HUDEP-2 (cell line): ENCODE measurements at regions not wholly inside any gene's neighbourhood (a gene's known extent, or its start where the extent isn't known, plus 50 kb on each side); places are given as distances from the start of the nearest gene placed in this dataset.

Source experiments
- DNase-seq, 76 experiments: peaks; one replicate each; lab custom pipeline; 2025; ENCODE audit not compliant: unreplicated experiment in 76 of 76; lab: John Stamatoyannopoulos, UW

- no peak for DNase-seq
Measured at GRCh38 chr3:166169681-166170080, 332.5 kb upstream of the BCHE start.

- DNase-seq: no peak
Measured at GRCh38 chr3:166127969-166128368, 290.7 kb upstream of the BCHE start.

GRCh38 chr3:166125179-166125578 is 288.0 kb upstream of the BCHE start:
- DNase-seq: no peak

GRCh38 chr3:166123576-166123975 is 286.4 kb upstream of the BCHE start:
- no peak for DNase-seq

- no peak for DNase-seq
Measured at GRCh38 chr3:166123088-166123487, 285.9 kb upstream of the BCHE start.

- DNase-seq: no peak
Measured at GRCh38 chr3:166118049-166118448, 280.8 kb upstream of the BCHE start.

GRCh38 chr3:166114448-166114847 is 277.2 kb upstream of the BCHE start:
- DNase-seq: no peak

GRCh38 chr3:166111562-166111961 is 274.3 kb upstream of the BCHE start:
- DNase-seq: no peak

GRCh38 chr3:166110102-166110501 is 272.9 kb upstream of the BCHE start:
- DNase-seq: no peak

- DNase-seq: no peak
Measured at GRCh38 chr3:166104938-166105337, 267.7 kb upstream of the BCHE start.

- no peak for DNase-seq
Measured at GRCh38 chr3:166100730-166101129, 263.5 kb upstream of the BCHE start.

- no peak for DNase-seq
Measured at GRCh38 chr3:166089575-166089974, 252.4 kb upstream of the BCHE start.

GRCh38 chr3:166085164-166085856 is 248.1 kb upstream of the BCHE start:
- no peak for DNase-seq

GRCh38 chr3:166080096-166080495 is 242.9 kb upstream of the BCHE start:
- DNase-seq: no peak

GRCh38 chr3:166071831-166072230 is 234.6 kb upstream of the BCHE start:
- no peak for DNase-seq

- no peak for DNase-seq
Measured at GRCh38 chr3:166064476-166064875, 227.3 kb upstream of the BCHE start.

- DNase-seq: no peak
Measured at GRCh38 chr3:166060789-166061479, 223.7 kb upstream of the BCHE start.

GRCh38 chr3:166052440-166052839 is 215.2 kb upstream of the BCHE start:
- no peak for DNase-seq

GRCh38 chr3:166029507-166029906 is 192.3 kb upstream of the BCHE start:
- DNase-seq: no peak

- DNase-seq: peak in 6 of 76 experiments; percentile 0 to 38 (median 10)
Measured at GRCh38 chr3:166013073-166013679, 176.0 kb upstream of the BCHE start.

- no peak for DNase-seq
Measured at GRCh38 chr3:166011771-166012170, 174.5 kb upstream of the BCHE start.

GRCh38 chr3:166005126-166005525 is 167.9 kb upstream of the BCHE start:
- DNase-seq: no peak
